K562 (cell line): ENCODE measurements at regions not wholly inside any gene's neighbourhood (a gene's known extent, or its start where the extent isn't known, plus 50 kb on each side); places are given as distances from the start of the nearest gene placed in this dataset.
A peak's percentile ranks its signal among the peaks of the same experiment; 100 is the strongest.

Source experiments
- MBD1 ChIP-seq: fragments of 250-450 bp; sonication (Bioruptor Pico); IDR thresholded peaks from 2 replicates; pipeline ENCODE4 v1.8.0; 2022; ENCODE audit warnings: inconsistent platforms
- NR3C1 ChIP-seq: sonication (generic); formaldehyde crosslinking; IDR thresholded peaks from 2 replicates; pipeline ENCODE4 v1.8.1; 2022; ENCODE audit warnings: missing genetic modification reagents
- POLR2AphosphoS2 ChIP-seq: IDR thresholded peaks from 2 replicates; pipeline ENCODE4 v1.6.1; 2012; ENCODE audit warnings: low read length, improper control_type of control experiment
- POLR3G ChIP-seq: IDR thresholded peaks from 2 replicates; pipeline ENCODE4 v1.6.1; 2011; ENCODE audit not compliant: insufficient read length, insufficient replicate concordance; ENCODE audit errors: extremely low read depth
- RBM22 ChIP-seq: fragments of 200-400 bp; formaldehyde crosslinking; IDR thresholded peaks from 2 replicates; pipeline ENCODE4 v1.6.1; 2018; ENCODE audit warnings: low read length, low read depth; ENCODE audit not compliant: poor library complexity, severe bottlenecking
- SMAD1 ChIP-seq: fragments of 150-350 bp; IDR thresholded peaks from 2 replicates; pipeline ENCODE4 v1.6.1; 2014; ENCODE audit warnings: low read length, low read depth; ENCODE audit not compliant: partially characterized antibody
- SMAD4 ChIP-seq: fragments of 250-450 bp; sonication (Bioruptor Pico); conservative IDR thresholded peaks from 2 replicates; pipeline ENCODE4 v1.8.0; 2021; ENCODE audit warnings: inconsistent platforms, mild to moderate bottlenecking, moderate library complexity
- STAG1 ChIP-seq: sonication (generic); formaldehyde crosslinking; IDR thresholded peaks from 2 replicates; pipeline ENCODE4 v1.5.0; 2020; ENCODE audit warnings: missing genetic modification reagents, borderline replicate concordance
- TAF7 ChIP-seq: fragments of 450-650 bp; IDR thresholded peaks from 2 replicates; pipeline ENCODE4 v1.6.1; 2016; ENCODE audit warnings: missing genetic modification characterization, missing compliant biosample characterization
- ZHX1 ChIP-seq: fragments of 150-350 bp; conservative IDR thresholded peaks from 2 replicates; pipeline ENCODE4 v1.6.1; 2014; ENCODE audit warnings: low read length
- ZNF134 ChIP-seq: fragments of 250-450 bp; sonication (Bioruptor Pico); conservative IDR thresholded peaks from 2 replicates; pipeline ENCODE4 v1.4.0; 2020
- ZNF384 ChIP-seq: IDR thresholded peaks from 2 replicates; pipeline ENCODE4 v1.6.1; 2012; ENCODE audit warnings: low read depth, low read length, improper control_type of control experiment
- ZNF551 ChIP-seq: fragments of 250-450 bp; sonication (Bioruptor Pico); IDR thresholded peaks from 2 replicates; pipeline ENCODE4 v1.5.0; 2021; ENCODE audit warnings: mild to moderate bottlenecking, moderate library complexity
- ZNF589 ChIP-seq: fragments of 200-800 bp; sonication (Bioruptor generic); IDR thresholded peaks from 2 replicates; pipeline ENCODE4 v1.6.1; 2016; ENCODE audit warnings: low read depth, missing genetic modification characterization, missing compliant biosample characterization
- TF ChIP-seq, protein P1 (sequence below), 3 experiments: fragments of 200-800 bp in 1 of 3; fragments of 250-450 bp in 1 of 3; fragments of 450-650 bp in 1 of 3; sonication (Bioruptor Pico) in 1 of 3; sonication (Bioruptor generic) in 1 of 3; formaldehyde crosslinking in 1 of 3; IDR thresholded peaks; 2 replicates each; pipeline versions ENCODE4 v1.6.1 to v1.8.0; 2016 to 2022; ENCODE audit warnings: mild to moderate bottlenecking in 2 of 3, missing genetic modification characterization in 2 of 3, missing compliant biosample characterization in 1 of 3, moderate library complexity in 1 of 3
- TF ChIP-seq, protein P2 (sequence below): sonication (generic); formaldehyde crosslinking; IDR thresholded peaks from 2 replicates; pipeline ENCODE4 v1.8.0; 2022; ENCODE audit warnings: missing genetic modification reagents, mild to moderate bottlenecking, borderline replicate concordance
- TF ChIP-seq, protein P3 (sequence below): fragments of 250-450 bp; sonication (Bioruptor Pico); IDR thresholded peaks from 2 replicates; pipeline ENCODE4 v1.6.1; 2021; ENCODE audit warnings: mild to moderate bottlenecking

GRCh38 chr4:10239982-10240654, 123.5 kb upstream of the WDR1 start (continued):
- peak; percentile 65 for TF ChIP-seq SMAD4 (CRISPR knock-in tag)
- no peak for TF ChIP-seq ZNF134
- TF ChIP-seq, protein P1, sequence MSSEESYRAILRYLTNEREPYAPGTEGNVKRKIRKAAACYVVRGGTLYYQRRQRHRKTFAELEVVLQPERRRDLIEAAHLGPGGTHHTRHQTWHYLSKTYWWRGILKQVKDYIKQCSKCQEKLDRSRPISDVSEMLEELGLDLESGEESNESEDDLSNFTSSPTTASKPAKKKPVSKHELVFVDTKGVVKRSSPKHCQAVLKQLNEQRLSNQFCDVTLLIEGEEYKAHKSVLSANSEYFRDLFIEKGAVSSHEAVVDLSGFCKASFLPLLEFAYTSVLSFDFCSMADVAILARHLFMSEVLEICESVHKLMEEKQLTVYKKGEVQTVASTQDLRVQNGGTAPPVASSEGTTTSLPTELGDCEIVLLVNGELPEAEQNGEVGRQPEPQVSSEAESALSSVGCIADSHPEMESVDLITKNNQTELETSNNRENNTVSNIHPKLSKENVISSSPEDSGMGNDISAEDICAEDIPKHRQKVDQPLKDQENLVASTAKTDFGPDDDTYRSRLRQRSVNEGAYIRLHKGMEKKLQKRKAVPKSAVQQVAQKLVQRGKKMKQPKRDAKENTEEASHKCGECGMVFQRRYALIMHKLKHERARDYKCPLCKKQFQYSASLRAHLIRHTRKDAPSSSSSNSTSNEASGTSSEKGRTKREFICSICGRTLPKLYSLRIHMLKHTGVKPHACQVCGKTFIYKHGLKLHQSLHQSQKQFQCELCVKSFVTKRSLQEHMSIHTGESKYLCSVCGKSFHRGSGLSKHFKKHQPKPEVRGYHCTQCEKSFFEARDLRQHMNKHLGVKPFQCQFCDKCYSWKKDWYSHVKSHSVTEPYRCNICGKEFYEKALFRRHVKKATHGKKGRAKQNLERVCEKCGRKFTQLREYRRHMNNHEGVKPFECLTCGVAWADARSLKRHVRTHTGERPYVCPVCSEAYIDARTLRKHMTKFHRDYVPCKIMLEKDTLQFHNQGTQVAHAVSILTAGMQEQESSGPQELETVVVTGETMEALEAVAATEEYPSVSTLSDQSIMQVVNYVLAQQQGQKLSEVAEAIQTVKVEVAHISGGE (CRISPR knock-in tag; IDR thresholded peaks at IDR 0.05) = peak in 1 of 3 experiments; percentile 71; a peak in 2 of 6 replicates
- TF ChIP-seq POLR2AphosphoS2 = no peak
- TF ChIP-seq STAG1 (CRISPR knock-in tag) = no peak
- peak; percentile 63 for TF ChIP-seq ZNF589 (CRISPR knock-in tag)
- no peak for TF ChIP-seq ZNF551 (CRISPR knock-in tag)
- TF ChIP-seq NR3C1 = no peak
- TF ChIP-seq, protein P2, sequence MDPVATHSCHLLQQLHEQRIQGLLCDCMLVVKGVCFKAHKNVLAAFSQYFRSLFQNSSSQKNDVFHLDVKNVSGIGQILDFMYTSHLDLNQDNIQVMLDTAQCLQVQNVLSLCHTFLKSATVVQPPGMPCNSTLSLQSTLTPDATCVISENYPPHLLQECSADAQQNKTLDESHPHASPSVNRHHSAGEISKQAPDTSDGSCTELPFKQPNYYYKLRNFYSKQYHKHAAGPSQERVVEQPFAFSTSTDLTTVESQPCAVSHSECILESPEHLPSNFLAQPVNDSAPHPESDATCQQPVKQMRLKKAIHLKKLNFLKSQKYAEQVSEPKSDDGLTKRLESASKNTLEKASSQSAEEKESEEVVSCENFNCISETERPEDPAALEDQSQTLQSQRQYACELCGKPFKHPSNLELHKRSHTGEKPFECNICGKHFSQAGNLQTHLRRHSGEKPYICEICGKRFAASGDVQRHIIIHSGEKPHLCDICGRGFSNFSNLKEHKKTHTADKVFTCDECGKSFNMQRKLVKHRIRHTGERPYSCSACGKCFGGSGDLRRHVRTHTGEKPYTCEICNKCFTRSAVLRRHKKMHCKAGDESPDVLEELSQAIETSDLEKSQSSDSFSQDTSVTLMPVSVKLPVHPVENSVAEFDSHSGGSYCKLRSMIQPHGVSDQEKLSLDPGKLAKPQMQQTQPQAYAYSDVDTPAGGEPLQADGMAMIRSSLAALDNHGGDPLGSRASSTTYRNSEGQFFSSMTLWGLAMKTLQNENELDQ (CRISPR knock-in tag) = no peak
- TF ChIP-seq ZNF384 = no peak
- no peak for TF ChIP-seq MBD1 (CRISPR knock-in tag)
- TF ChIP-seq TAF7 (tag) = no peak
- TF ChIP-seq ZHX1 = no peak
- TF ChIP-seq SMAD1 = peak; percentile 77
- TF ChIP-seq, protein P3, sequence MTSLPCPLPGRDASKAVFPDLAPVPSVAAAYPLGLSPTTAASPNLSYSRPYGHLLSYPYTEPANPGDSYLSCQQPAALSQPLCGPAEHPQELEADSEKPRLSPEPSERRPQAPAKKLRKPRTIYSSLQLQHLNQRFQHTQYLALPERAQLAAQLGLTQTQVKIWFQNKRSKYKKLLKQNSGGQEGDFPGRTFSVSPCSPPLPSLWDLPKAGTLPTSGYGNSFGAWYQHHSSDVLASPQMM (CRISPR knock-in tag) = no peak
- TF ChIP-seq POLR3G = no peak
- TF ChIP-seq RBM22 = no peak
